ENCODE measurements at regions not wholly inside any gene's neighbourhood (a gene's known extent, or its start where the extent isn't known, plus 50 kb on each side); places are given as distances from the start of the nearest gene placed in this dataset.

- POLR2A ChIA-PET: no interaction called here
- no peak for DNase-seq
- H3K36me3 Mint-ChIP-seq (ENCODE audit: low read depth): no peaks in the 10 kb centered on the region
- no peaks in the 10 kb centered on the region for H3K4me1 Mint-ChIP-seq (ENCODE audit: low read depth)
- no peak overlapping the region for H3K4me3 ChIP-seq (ENCODE audit: low read length)
- H3K27me3 Mint-ChIP-seq: no peaks in the 10 kb centered on the region
- intact Hi-C loops (cut with DNase I, micrococcal nuclease): no loop called here
- ATAC-seq (ENCODE audit: poor library complexity): no peak
- CTCF ChIA-PET: interaction anchor here (0.6 kb wide), 1 partner anchor 104 kb away, joined by 3 read pairs; no protein-coding TSS in a partner anchor
- H3K36me3 ChIP-seq (ENCODE audit: insufficient read depth, low read length): no peaks in the 10 kb centered on the region
- peaks cover 0 to 8% of the 10 kb centered on the region in 2 experiments for H3K9me3 ChIP-seq (ENCODE audit: control insufficient read depth in 1 of 2, insufficient read depth in 1 of 2, low read length in 2 of 2)
- TF ChIP-seq CTCF (IDR thresholded peaks at IDR 0.05): no peak
- H3K27me3 ChIP-seq (ENCODE audit: control insufficient read depth in 1 of 2, insufficient read depth in 2 of 2, low read length in 2 of 2): no peaks in the 10 kb centered on the region
- no peaks in the 10 kb centered on the region for H3K4me1 ChIP-seq (ENCODE audit: insufficient read depth, low read length)
- H3K27ac Mint-ChIP-seq: no peak overlapping the region
- peaks cover 3% of the 10 kb centered on the region for H3K9me3 Mint-ChIP-seq
- no peak overlapping the region for H3K4me3 Mint-ChIP-seq
- no peak overlapping the region for H3K27ac ChIP-seq (ENCODE audit: low read depth in 1 of 2, low read length in 2 of 2)
Observed at GRCh38 chr3:23106666-23107065, 96.5 kb upstream of the UBE2E2 start.

- CTCF ChIA-PET: no interaction called here
- no peaks in the 10 kb centered on the region for H3K36me3 Mint-ChIP-seq (ENCODE audit: low read depth)
- no peak overlapping the region for H3K27ac Mint-ChIP-seq
- no peak for DNase-seq
- Histone ChIP-seq H3K36me3 (ENCODE audit: insufficient read depth, low read length) (no peaks in the 10 kb centered on the region), H3K9me3 (ENCODE audit: control insufficient read depth in 1 of 2, insufficient read depth in 1 of 2, low read length in 2 of 2) (peaks cover 0 to 8% of the 10 kb centered on the region in 2 experiments), H3K27ac (ENCODE audit: low read depth in 1 of 2, low read length in 2 of 2) (no peak overlapping the region), H3K27me3 (ENCODE audit: control insufficient read depth in 1 of 2, insufficient read depth in 2 of 2, low read length in 2 of 2) (no peaks in the 10 kb centered on the region), H3K4me1 (ENCODE audit: insufficient read depth, low read length) (no peaks in the 10 kb centered on the region), H3K4me3 (ENCODE audit: low read length) (no peak overlapping the region)
- POLR2A ChIA-PET: no interaction called here
- H3K4me3 Mint-ChIP-seq: no peak overlapping the region
- no peaks in the 10 kb centered on the region for H3K4me1 Mint-ChIP-seq (ENCODE audit: low read depth)
- H3K27me3 Mint-ChIP-seq: no peaks in the 10 kb centered on the region
- no peak for ATAC-seq (ENCODE audit: poor library complexity)
- intact Hi-C loops (cut with DNase I, micrococcal nuclease): no loop called here
- peaks cover 3% of the 10 kb centered on the region for H3K9me3 Mint-ChIP-seq
- no peak for TF ChIP-seq CTCF (IDR thresholded peaks at IDR 0.05)
Observed at GRCh38 chr3:23107221-23107620, 95.9 kb upstream of the UBE2E2 start.

- peaks cover 3% of the 10 kb centered on the region for H3K9me3 Mint-ChIP-seq
- DNase-seq: no peak
- Histone ChIP-seq H3K27me3 (ENCODE audit: control insufficient read depth in 1 of 2, insufficient read depth in 2 of 2, low read length in 2 of 2) (no peaks in the 10 kb centered on the region), H3K9me3 (ENCODE audit: control insufficient read depth in 1 of 2, insufficient read depth in 1 of 2, low read length in 2 of 2) (peaks cover 0 to 8% of the 10 kb centered on the region in 2 experiments), H3K4me3 (ENCODE audit: low read length) (no peak overlapping the region), H3K4me1 (ENCODE audit: insufficient read depth, low read length) (no peaks in the 10 kb centered on the region), H3K27ac (ENCODE audit: low read depth in 1 of 2, low read length in 2 of 2) (no peak overlapping the region), H3K36me3 (ENCODE audit: insufficient read depth, low read length) (no peaks in the 10 kb centered on the region)
- TF ChIP-seq CTCF (IDR thresholded peaks at IDR 0.05): no peak
- POLR2A ChIA-PET: no interaction called here
- H3K36me3 Mint-ChIP-seq (ENCODE audit: low read depth): no peaks in the 10 kb centered on the region
- CTCF ChIA-PET: no interaction called here
- H3K27me3 Mint-ChIP-seq: no peaks in the 10 kb centered on the region
- H3K4me3 Mint-ChIP-seq: no peak overlapping the region
- intact Hi-C loops (cut with DNase I, micrococcal nuclease): no loop called here
- no peaks in the 10 kb centered on the region for H3K4me1 Mint-ChIP-seq (ENCODE audit: low read depth)
- H3K27ac Mint-ChIP-seq: no peak overlapping the region
- no peak for ATAC-seq (ENCODE audit: poor library complexity)
Observed at GRCh38 chr3:23108451-23109057, 94.6 kb upstream of the UBE2E2 start.

Measured in CD4-positive, alpha-beta T cell (primary cell).